HEK293 (cell line): ENCODE measurements at regions not wholly inside any gene's neighbourhood (a gene's known extent, or its start where the extent isn't known, plus 50 kb on each side); places are given as distances from the start of the nearest gene placed in this dataset.

Experiments used
- ZNF221 ChIP-seq: fragments of 450-650 bp; formaldehyde crosslinking; IDR thresholded peaks from 2 replicates; pipeline ENCODE4 v1.5.1; 2017; ENCODE audit warnings: missing biosample characterization, missing genetic modification characterization, borderline replicate concordance
- TF ChIP-seq, protein P1 (sequence below): fragments of 450-650 bp; formaldehyde crosslinking; IDR thresholded peaks from 2 replicates; pipeline ENCODE4 v1.5.1; 2016; ENCODE audit warnings: missing biosample characterization, missing genetic modification characterization
- TF ChIP-seq, protein P2 (sequence below): fragments of 450-650 bp; formaldehyde crosslinking; IDR thresholded peaks from 2 replicates; pipeline ENCODE4 v1.5.1; 2016; ENCODE audit warnings: missing biosample characterization, missing genetic modification characterization

DNA sequence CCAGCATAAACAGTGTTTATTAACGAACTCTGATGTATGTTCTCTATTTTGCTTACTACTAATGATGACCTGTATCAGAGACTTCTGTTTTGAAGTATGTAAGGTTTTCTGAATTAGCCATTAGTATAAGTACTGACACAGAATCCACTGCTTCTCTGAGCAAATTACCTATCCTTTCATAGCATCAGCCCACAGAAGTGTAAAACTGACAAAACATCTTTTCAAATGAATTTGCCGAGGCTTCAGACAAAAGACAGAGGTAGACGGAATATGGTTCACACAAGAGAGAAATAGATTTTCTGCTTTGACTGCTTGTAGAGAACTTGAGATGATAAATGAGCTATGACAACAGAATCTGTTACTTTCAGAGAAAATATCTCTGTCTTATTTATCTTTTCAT lies 1051.6 kb downstream of the AMY1C start:
- TF ChIP-seq, protein P1, sequence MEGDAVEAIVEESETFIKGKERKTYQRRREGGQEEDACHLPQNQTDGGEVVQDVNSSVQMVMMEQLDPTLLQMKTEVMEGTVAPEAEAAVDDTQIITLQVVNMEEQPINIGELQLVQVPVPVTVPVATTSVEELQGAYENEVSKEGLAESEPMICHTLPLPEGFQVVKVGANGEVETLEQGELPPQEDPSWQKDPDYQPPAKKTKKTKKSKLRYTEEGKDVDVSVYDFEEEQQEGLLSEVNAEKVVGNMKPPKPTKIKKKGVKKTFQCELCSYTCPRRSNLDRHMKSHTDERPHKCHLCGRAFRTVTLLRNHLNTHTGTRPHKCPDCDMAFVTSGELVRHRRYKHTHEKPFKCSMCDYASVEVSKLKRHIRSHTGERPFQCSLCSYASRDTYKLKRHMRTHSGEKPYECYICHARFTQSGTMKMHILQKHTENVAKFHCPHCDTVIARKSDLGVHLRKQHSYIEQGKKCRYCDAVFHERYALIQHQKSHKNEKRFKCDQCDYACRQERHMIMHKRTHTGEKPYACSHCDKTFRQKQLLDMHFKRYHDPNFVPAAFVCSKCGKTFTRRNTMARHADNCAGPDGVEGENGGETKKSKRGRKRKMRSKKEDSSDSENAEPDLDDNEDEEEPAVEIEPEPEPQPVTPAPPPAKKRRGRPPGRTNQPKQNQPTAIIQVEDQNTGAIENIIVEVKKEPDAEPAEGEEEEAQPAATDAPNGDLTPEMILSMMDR (tag by site-specific recombination): no peak
- TF ChIP-seq, protein P2, sequence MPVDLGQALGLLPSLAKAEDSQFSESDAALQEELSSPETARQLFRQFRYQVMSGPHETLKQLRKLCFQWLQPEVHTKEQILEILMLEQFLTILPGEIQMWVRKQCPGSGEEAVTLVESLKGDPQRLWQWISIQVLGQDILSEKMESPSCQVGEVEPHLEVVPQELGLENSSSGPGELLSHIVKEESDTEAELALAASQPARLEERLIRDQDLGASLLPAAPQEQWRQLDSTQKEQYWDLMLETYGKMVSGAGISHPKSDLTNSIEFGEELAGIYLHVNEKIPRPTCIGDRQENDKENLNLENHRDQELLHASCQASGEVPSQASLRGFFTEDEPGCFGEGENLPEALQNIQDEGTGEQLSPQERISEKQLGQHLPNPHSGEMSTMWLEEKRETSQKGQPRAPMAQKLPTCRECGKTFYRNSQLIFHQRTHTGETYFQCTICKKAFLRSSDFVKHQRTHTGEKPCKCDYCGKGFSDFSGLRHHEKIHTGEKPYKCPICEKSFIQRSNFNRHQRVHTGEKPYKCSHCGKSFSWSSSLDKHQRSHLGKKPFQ (tag by site-specific recombination): no peak
- no peak for TF ChIP-seq ZNF221 (tag by site-specific recombination)
